ENCODE measurements at regions not wholly inside any gene's neighbourhood (a gene's known extent, or its start where the extent isn't known, plus 50 kb on each side); places are given as distances from the start of the nearest gene placed in this dataset.
"Not testable (repeated sequence)": the region's sequence is repeated elsewhere in the genome, so short reads cannot be mapped to it uniquely, and the experiment has no call there.

DNA sequence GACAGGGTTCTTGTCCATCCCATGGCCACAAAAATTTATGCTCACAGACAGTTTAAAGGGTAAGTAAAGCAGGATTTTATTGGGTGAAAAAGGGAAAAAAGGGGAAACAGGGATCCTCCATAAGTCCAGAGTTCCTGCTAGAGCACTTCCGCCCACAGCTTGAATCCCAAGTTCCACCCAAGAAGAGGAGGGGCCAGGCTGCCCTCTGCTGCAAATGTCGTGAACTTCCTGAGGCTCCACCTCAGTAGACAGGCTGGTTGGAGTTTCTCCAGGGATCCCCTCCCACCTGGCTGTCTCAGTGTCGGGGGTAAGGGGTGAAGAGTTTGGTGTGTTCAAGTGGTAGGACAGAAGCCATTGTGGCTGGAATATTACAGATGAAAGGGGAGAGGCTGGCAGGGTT lies 275.0 kb upstream of the SGCD start:
- ATAC-seq = no peak
- TF ChIP-seq, protein P1, sequence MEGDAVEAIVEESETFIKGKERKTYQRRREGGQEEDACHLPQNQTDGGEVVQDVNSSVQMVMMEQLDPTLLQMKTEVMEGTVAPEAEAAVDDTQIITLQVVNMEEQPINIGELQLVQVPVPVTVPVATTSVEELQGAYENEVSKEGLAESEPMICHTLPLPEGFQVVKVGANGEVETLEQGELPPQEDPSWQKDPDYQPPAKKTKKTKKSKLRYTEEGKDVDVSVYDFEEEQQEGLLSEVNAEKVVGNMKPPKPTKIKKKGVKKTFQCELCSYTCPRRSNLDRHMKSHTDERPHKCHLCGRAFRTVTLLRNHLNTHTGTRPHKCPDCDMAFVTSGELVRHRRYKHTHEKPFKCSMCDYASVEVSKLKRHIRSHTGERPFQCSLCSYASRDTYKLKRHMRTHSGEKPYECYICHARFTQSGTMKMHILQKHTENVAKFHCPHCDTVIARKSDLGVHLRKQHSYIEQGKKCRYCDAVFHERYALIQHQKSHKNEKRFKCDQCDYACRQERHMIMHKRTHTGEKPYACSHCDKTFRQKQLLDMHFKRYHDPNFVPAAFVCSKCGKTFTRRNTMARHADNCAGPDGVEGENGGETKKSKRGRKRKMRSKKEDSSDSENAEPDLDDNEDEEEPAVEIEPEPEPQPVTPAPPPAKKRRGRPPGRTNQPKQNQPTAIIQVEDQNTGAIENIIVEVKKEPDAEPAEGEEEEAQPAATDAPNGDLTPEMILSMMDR (IDR thresholded peaks at IDR 0.05 in 4 of 5, conservative IDR thresholded peaks at IDR 0.05 in 1 of 5) = peak in 1 of 5 experiments; percentile 13
- TF ChIP-seq POLR2A (IDR thresholded peaks at IDR 0.05) = no peak
- no peaks in the 10 kb centered on the region for H3K27me3 ChIP-seq

GRCh38 chr5:156052656-156053055 lies 274.3 kb upstream of the SGCD start:
- Histone ChIP-seq H3K4me1 (no peaks in the 10 kb centered on the region), H3K36me3 (no peaks in the 10 kb centered on the region), H3K9me3 (no peaks in the 10 kb centered on the region), H3K27me3 (no peaks in the 10 kb centered on the region), H3K4me3 (no peak overlapping the region), H3K27ac (no peak overlapping the region)
- ATAC-seq (no peak), DNase-seq (no peak)
- intact Hi-C loops (cut with DNase I; ENCODE audit: low total_unique reads) = loop anchor here (5.0 kb wide), 1 partner anchor 110 kb away; no protein-coding TSS in a partner anchor
- TF ChIP-seq POLR2A (IDR thresholded peaks at IDR 0.05) = no peak
- TF ChIP-seq, protein P1 (IDR thresholded peaks at IDR 0.05 in 4 of 5, conservative IDR thresholded peaks at IDR 0.05 in 1 of 5) = no peak
- in situ Hi-C loops (cut with MboI; ENCODE audit: low sequenced_read_pairs in 4 of 4) = no loop called here

More for the DNA sequence above, 275.0 kb upstream of the SGCD start:
- H3K36me3 ChIP-seq = no peaks in the 10 kb centered on the region
- intact Hi-C loops (cut with DNase I; ENCODE audit: low total_unique reads) (loop anchor here (5.0 kb wide), 1 partner anchor 110 kb away; no protein-coding TSS in a partner anchor), in situ Hi-C loops (cut with MboI; ENCODE audit: low sequenced_read_pairs in 4 of 4) (no loop called here)
- DNase-seq = no peak
- no peaks in the 10 kb centered on the region for H3K4me1 ChIP-seq
- H3K9me3 ChIP-seq = no peaks in the 10 kb centered on the region
- H3K27ac ChIP-seq = no peak overlapping the region
- no peak overlapping the region for H3K4me3 ChIP-seq

DNA sequence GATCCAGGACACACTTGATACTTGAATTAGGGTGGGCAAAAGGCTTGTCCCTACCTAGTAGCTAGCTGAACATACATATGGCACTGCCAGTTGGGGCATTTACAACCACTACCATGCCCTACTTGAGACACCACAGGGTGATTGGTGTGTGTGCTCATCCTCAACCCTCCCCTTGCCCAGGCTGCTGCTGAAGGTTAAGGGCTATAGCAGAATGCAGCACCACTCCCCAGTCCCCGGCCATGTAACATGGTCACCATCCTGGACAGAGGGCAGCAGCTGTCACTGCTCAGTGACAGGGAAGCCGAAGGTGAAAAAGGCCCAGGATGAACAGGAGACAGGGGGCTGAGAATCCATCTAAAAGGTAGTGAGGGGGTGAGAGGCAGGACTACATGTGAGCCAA lies 273.9 kb upstream of the SGCD start:
- TF ChIP-seq, protein P1 (IDR thresholded peaks at IDR 0.05 in 4 of 5, conservative IDR thresholded peaks at IDR 0.05 in 1 of 5) = no peak
- no peak for TF ChIP-seq POLR2A (IDR thresholded peaks at IDR 0.05)
- intact Hi-C loops (cut with DNase I; ENCODE audit: low total_unique reads) (loop anchor here (5.0 kb wide), 1 partner anchor 111 kb away; no protein-coding TSS in a partner anchor), in situ Hi-C loops (cut with MboI; ENCODE audit: low sequenced_read_pairs in 4 of 4) (no loop called here)
- Histone ChIP-seq H3K27ac (no peak overlapping the region), H3K9me3 (no peaks in the 10 kb centered on the region), H3K4me1 (no peaks in the 10 kb centered on the region), H3K4me3 (no peak overlapping the region), H3K36me3 (no peaks in the 10 kb centered on the region), H3K27me3 (no peaks in the 10 kb centered on the region)
- DNase-seq = no peak
- ATAC-seq = no peak

DNA sequence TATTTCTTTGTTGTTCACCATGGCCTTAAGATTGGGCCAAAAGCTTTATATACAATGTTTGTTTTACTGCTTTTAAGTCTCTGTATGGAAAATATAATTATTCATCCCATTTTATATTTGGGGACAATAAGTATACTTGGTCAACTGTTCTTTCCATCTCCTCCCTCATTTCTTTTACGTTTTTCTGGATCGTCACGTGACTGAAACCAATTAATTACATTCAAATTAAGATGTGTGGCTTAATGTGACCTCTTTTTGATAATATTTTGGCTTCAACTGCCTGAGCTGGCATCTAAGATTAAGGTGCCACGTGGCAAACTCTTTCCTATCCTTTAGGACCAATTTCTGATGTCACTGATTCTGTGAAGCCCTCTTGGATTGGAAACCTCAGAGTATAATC lies 250.1 kb upstream of the SGCD start:
- DNase-seq (no peak), ATAC-seq (no peak)
- in situ Hi-C loops (cut with MboI; ENCODE audit: low sequenced_read_pairs in 4 of 4) = no loop called here
- intact Hi-C loops (cut with DNase I; ENCODE audit: low total_unique reads) = no loop called here
- Histone ChIP-seq H3K27ac (no peak overlapping the region), H3K9me3 (no peaks in the 10 kb centered on the region), H3K4me3 (no peak overlapping the region), H3K36me3 (no peaks in the 10 kb centered on the region), H3K27me3 (no peaks in the 10 kb centered on the region), H3K4me1 (no peaks in the 10 kb centered on the region)
- TF ChIP-seq, protein P1 (IDR thresholded peaks at IDR 0.05 in 4 of 5, conservative IDR thresholded peaks at IDR 0.05 in 1 of 5) = no peak
- TF ChIP-seq POLR2A (IDR thresholded peaks at IDR 0.05) = no peak

- no peaks in the 10 kb centered on the region for H3K27me3 ChIP-seq
- H3K4me1 ChIP-seq = no peaks in the 10 kb centered on the region
- H3K4me3 ChIP-seq = no peak overlapping the region
- intact Hi-C loops (cut with DNase I; ENCODE audit: low total_unique reads) (no loop called here), in situ Hi-C loops (cut with MboI; ENCODE audit: low sequenced_read_pairs in 4 of 4) (no loop called here)
- H3K9me3 ChIP-seq = no peaks in the 10 kb centered on the region
- DNase-seq (no peak), ATAC-seq (no peak)
- TF ChIP-seq, protein P1 (IDR thresholded peaks at IDR 0.05 in 4 of 5, conservative IDR thresholded peaks at IDR 0.05 in 1 of 5) = no peak
- no peak for TF ChIP-seq POLR2A (IDR thresholded peaks at IDR 0.05)
- no peak overlapping the region for H3K27ac ChIP-seq
- no peaks in the 10 kb centered on the region for H3K36me3 ChIP-seq
These were observed 239.3 kb upstream of the SGCD start for GRCh38 chr5:156087577-156088110.

DNA sequence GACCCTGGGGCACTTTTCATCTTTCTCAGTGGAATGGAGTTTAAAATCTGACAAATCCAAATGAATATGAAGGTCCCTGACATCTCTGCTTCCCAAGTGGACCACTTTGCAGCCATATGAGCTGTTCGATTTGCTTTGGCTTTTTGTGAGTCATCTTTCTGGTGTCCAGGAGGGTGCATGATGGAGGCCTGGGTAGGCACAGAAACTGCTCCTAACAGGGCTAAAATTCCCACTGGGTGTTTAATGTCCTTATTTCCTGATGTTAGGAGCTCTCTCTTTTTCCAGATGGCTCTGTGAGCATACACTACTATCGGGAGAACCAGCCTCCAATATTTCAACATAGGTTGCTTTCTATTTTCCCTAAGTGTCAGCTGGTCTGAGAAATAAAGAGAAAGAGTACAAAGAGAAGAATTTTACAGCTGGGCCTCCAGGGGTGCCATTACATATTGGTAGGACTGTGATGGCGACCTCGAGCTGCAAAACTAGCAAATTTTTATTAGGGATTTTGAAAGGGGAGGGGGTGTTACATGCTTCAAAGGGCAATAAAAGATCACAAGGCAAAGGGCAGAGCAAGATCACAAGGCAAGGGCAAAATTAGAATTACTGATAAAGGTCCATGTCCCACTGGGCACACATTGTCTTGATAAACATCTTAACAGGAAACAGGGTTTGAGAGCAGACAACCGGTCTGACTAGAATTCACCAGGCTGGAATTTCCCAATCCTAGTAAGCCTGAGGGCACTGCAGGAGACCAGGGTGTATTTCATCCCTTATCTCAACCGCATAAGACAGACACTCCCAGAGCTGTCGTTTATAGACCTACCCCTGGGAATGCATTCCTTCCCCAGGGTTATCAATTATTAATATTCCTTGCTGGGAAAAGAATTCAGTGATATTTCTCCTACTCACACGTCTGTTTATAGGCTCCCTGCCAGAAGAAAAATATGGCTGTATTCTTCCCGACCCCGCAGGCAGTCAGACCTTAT lies 236.7 kb upstream of the SGCD start:
- H3K4me3 ChIP-seq; H3K27me3 ChIP-seq; intact Hi-C loops (cut with DNase I; ENCODE audit: low total_unique reads); H3K36me3 ChIP-seq; ATAC-seq; H3K4me1 ChIP-seq; H3K9me3 ChIP-seq; H3K27ac ChIP-seq; DNase-seq; in situ Hi-C loops (cut with MboI; ENCODE audit: low sequenced_read_pairs in 4 of 4): not testable (repeated sequence)

All from gastrocnemius medialis (tissue), 4 donors.